ENCODE measurements at regions not wholly inside any gene's neighbourhood (a gene's known extent, or its start where the extent isn't known, plus 50 kb on each side); places are given as distances from the start of the nearest gene placed in this dataset.

- H3K4me3 ChIP-seq (ENCODE audit: low read depth, low read length): no peak overlapping the region
- TF ChIP-seq, protein P1, sequence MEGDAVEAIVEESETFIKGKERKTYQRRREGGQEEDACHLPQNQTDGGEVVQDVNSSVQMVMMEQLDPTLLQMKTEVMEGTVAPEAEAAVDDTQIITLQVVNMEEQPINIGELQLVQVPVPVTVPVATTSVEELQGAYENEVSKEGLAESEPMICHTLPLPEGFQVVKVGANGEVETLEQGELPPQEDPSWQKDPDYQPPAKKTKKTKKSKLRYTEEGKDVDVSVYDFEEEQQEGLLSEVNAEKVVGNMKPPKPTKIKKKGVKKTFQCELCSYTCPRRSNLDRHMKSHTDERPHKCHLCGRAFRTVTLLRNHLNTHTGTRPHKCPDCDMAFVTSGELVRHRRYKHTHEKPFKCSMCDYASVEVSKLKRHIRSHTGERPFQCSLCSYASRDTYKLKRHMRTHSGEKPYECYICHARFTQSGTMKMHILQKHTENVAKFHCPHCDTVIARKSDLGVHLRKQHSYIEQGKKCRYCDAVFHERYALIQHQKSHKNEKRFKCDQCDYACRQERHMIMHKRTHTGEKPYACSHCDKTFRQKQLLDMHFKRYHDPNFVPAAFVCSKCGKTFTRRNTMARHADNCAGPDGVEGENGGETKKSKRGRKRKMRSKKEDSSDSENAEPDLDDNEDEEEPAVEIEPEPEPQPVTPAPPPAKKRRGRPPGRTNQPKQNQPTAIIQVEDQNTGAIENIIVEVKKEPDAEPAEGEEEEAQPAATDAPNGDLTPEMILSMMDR (IDR thresholded peaks at IDR 0.05; ENCODE audit: low read depth, low read length, missing control alignments): no peak
- no peak for DNase-seq (ENCODE audit: low read depth)
Measured at GRCh38 chr5:166363087-166363760, 1928.2 kb upstream of the WWC1 start.

DNA sequence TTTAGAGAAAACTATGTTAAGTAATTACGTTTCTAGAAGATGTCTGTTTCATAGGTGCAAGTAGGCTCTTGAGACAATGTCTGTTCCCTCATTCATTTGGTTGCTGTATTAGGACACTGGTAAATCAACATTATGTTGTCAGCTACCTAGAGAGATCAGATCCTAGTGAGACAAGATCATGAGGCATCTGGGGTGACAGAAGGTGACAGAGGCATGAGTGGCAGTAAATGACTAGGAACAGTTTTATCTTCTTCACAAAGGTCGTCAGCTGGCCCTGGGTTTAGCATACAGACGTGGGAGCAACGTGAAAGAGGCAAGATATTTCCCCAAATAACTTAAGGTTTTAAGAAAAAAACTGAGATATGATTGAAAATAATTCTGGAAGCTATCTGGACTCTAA lies 1926.3 kb upstream of the WWC1 start:
- TF ChIP-seq, protein P1 (IDR thresholded peaks at IDR 0.05; ENCODE audit: low read depth, low read length, missing control alignments): no peak
- no peak for DNase-seq (ENCODE audit: low read depth)
- no peak overlapping the region for H3K4me3 ChIP-seq (ENCODE audit: low read depth, low read length)

DNA sequence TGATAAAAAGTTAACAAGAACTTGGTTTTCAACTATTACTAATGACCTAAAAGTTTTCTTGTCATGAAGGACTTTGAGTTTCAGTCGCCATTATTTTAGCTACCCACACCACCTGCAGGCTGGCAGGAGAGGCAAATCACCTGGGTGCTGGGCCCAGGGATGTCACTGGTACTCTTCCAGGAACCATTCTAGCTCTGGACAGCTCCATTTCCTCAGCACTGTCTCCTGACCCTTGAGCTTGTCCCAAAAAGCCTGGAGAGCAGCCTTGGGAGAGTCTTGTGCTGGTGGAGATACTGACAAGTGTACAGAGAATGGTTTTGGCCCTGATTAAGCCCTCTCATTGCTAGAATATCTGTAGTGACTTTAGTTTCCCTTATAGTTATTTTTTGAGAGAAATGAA lies 1924.1 kb upstream of the WWC1 start:
- H3K4me3 ChIP-seq (ENCODE audit: low read depth, low read length): no peak overlapping the region
- TF ChIP-seq, protein P1 (IDR thresholded peaks at IDR 0.05; ENCODE audit: low read depth, low read length, missing control alignments): no peak
- DNase-seq (ENCODE audit: low read depth): no peak

DNA sequence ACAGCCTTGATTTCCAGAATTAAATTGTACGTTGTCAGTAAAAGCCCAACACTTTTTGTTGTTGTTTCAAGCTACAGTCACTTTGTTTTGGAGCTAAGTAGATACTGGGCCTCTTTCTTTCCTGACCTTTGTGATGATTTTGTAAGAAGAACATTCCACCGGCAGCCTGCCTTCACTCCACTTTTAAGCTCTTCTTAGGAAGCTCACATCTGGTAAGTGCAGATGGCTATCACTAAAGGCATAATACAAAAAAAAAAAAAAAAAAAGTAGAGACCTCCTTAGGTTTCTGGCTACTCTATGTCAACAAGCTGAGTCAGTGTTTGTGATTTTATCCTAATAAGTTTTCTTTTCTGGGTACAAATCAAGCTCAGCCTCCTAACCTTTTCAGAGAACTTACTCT lies 1922.1 kb upstream of the WWC1 start:
- H3K4me3 ChIP-seq (ENCODE audit: low read depth, low read length): no peak overlapping the region
- no peak for DNase-seq (ENCODE audit: low read depth)
- TF ChIP-seq, protein P1 (IDR thresholded peaks at IDR 0.05; ENCODE audit: low read depth, low read length, missing control alignments): no peak

DNA sequence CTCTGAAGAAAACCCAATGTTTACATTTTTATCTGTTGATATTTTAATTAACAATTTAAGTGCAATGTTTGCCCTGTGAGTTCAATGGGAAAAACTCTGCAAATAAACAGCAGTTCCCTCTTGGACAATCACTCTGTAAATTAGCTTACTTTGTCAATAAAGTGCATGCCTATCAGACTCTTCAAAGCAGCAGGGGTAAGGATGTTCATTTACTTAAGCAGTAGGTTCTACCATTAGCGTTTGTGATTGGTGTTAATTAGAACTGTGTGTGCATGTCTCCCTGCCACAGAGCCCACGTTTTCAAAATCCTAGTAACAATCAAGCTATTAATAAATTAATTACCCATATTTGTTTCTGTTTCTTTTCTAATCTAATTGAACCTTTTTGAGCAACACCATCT lies 1921.6 kb upstream of the WWC1 start:
- no peak for DNase-seq (ENCODE audit: low read depth)
- TF ChIP-seq, protein P1 (IDR thresholded peaks at IDR 0.05; ENCODE audit: low read depth, low read length, missing control alignments): no peak
- no peak overlapping the region for H3K4me3 ChIP-seq (ENCODE audit: low read depth, low read length)

- TF ChIP-seq, protein P1 (IDR thresholded peaks at IDR 0.05; ENCODE audit: low read depth, low read length, missing control alignments): no peak
- H3K4me3 ChIP-seq (ENCODE audit: low read depth, low read length): no peak overlapping the region
- no peak for DNase-seq (ENCODE audit: low read depth)
Measured at GRCh38 chr5:166370928-166371690, 1920.3 kb upstream of the WWC1 start.

Measured in GM12864 (cell line).